Fibroblast of skin of left biceps (primary cell): ENCODE measurements at regions not wholly inside any gene's neighbourhood (a gene's known extent, or its start where the extent isn't known, plus 50 kb on each side); places are given as distances from the start of the nearest gene placed in this dataset.

ENCODE experiments used
- DNase-seq, 2 experiments: peaks; one replicate each; pipeline ENCODE4 v3.0.0-alpha.2; 2013; ENCODE audit warnings: low read depth in 2 of 2

GRCh38 chr10:61096056-61096455, 152.1 kb upstream of the RHOBTB1 start:
- no peak for DNase-seq

- no peak for DNase-seq
Measured at GRCh38 chr10:61091531-61091930, 147.5 kb upstream of the RHOBTB1 start.

- no peak for DNase-seq
Measured at GRCh38 chr10:61089251-61089650, 145.3 kb upstream of the RHOBTB1 start.

- no peak for DNase-seq
Measured at GRCh38 chr10:61084493-61084892, 140.5 kb upstream of the RHOBTB1 start.

GRCh38 chr10:61081301-61081700, 137.3 kb upstream of the RHOBTB1 start:
- DNase-seq: no peak

GRCh38 chr10:61078542-61079275, 134.7 kb upstream of the RHOBTB1 start:
- DNase-seq: no peak

- DNase-seq: no peak
Measured at GRCh38 chr10:61076572-61077114, 132.7 kb upstream of the RHOBTB1 start.

- DNase-seq: no peak
Measured at GRCh38 chr10:61073391-61073790, 129.4 kb upstream of the RHOBTB1 start.

- DNase-seq: no peak
Measured at GRCh38 chr10:61071580-61071979, 127.6 kb upstream of the RHOBTB1 start.

GRCh38 chr10:61068471-61068870, 124.5 kb upstream of the RHOBTB1 start:
- no peak for DNase-seq

GRCh38 chr10:61067671-61068336, 123.8 kb upstream of the RHOBTB1 start:
- DNase-seq: no peak

- no peak for DNase-seq
Measured at GRCh38 chr10:61066661-61067344, 122.8 kb upstream of the RHOBTB1 start.

GRCh38 chr10:61065051-61065450, 121.1 kb upstream of the RHOBTB1 start:
- no peak for DNase-seq

GRCh38 chr10:61064356-61064755, 120.4 kb upstream of the RHOBTB1 start:
- DNase-seq: no peak

GRCh38 chr10:61063901-61064300, 119.9 kb upstream of the RHOBTB1 start:
- no peak for DNase-seq

- no peak for DNase-seq
Measured at GRCh38 chr10:61063034-61063433, 119.0 kb upstream of the RHOBTB1 start.

- no peak for DNase-seq
Measured at GRCh38 chr10:61061923-61062504, 118.0 kb upstream of the RHOBTB1 start.

GRCh38 chr10:61059636-61060035, 115.7 kb upstream of the RHOBTB1 start:
- no peak for DNase-seq

- no peak for DNase-seq
Measured at GRCh38 chr10:61052469-61053205, 108.7 kb upstream of the RHOBTB1 start.

GRCh38 chr10:61051344-61051743, 107.4 kb upstream of the RHOBTB1 start:
- DNase-seq: no peak

- DNase-seq: no peak
Measured at GRCh38 chr10:61050120-61050745, 106.2 kb upstream of the RHOBTB1 start.
